ENCODE measurements at regions not wholly inside any gene's neighbourhood (a gene's known extent, or its start where the extent isn't known, plus 50 kb on each side); places are given as distances from the start of the nearest gene placed in this dataset.

GRCh38 chr5:125278711-125279110, 532.3 kb upstream of the ZNF608 start:
- BruUV-seq (replicated peaks), result no TSS peak
- Histone ChIP-seq H3K79me2 (ENCODE audit: control insufficient read depth, insufficient read depth, low read length) (no peaks in the 10 kb centered on the region), H3K9me1 (replicated peaks; ENCODE audit: control insufficient read depth, extremely low read depth, insufficient read depth, low read length) (no peaks in the 10 kb centered on the region), H3K4me3 (replicated peaks in 1 of 3; ENCODE audit: insufficient read depth in 1 of 3, low read depth in 1 of 3, low read length in 3 of 3) (no peak overlapping the region), H3K27me3 (ENCODE audit: control insufficient read depth in 2 of 2, insufficient read depth in 2 of 2, low read length in 2 of 2) (no peaks in the 10 kb centered on the region), H3K4me1 (ENCODE audit: control insufficient read depth, extremely low read depth, insufficient read depth, low read length) (peaks cover 41% of the 10 kb centered on the region), H3K9me3 (replicated peaks; ENCODE audit: control insufficient read depth, insufficient read depth, low read length) (no peaks in the 10 kb centered on the region), H4K20me1 (replicated peaks; ENCODE audit: control insufficient read depth, extremely low read depth, insufficient read depth, low read length) (no peaks in the 10 kb centered on the region), H3K27ac (ENCODE audit: insufficient read depth, low read depth, low read length) (no peak overlapping the region), H3K9ac (replicated peaks; ENCODE audit: extremely low read depth, insufficient read depth, low read length) (no peak overlapping the region), H2AFZ (ENCODE audit: low read depth, low read length) (no peak overlapping the region), H3K36me3 (ENCODE audit: control insufficient read depth in 2 of 2, extremely low read depth in 1 of 2, insufficient read depth in 2 of 2, low read length in 2 of 2) (no peaks in the 10 kb centered on the region), H3K4me2 (ENCODE audit: insufficient read depth, low read length) (no peak overlapping the region)
- TF ChIP-seq POLR2A (IDR thresholded peaks at IDR 0.05; ENCODE audit: low read depth, low read length) (no peak), GATA2 (IDR thresholded peaks at IDR 0.05; ENCODE audit: insufficient read depth, insufficient read length, low read depth, low read length) (no peak), CTCF (IDR thresholded peaks at IDR 0.05; ENCODE audit: extremely low read depth in 1 of 2, insufficient read depth in 1 of 2, low read depth in 1 of 2, low read length in 2 of 2) (no peak), FOS (IDR thresholded peaks at IDR 0.05; ENCODE audit: borderline replicate concordance, insufficient read depth, low read length) (no peak), POLR2AphosphoS5 (IDR thresholded peaks at IDR 0.05; ENCODE audit: insufficient read depth, low read depth, low read length) (no peak), MAX (IDR thresholded peaks at IDR 0.05; ENCODE audit: insufficient read depth, insufficient read length) (no peak), MYC (IDR thresholded peaks at IDR 0.05; ENCODE audit: low read depth, low read length) (no peak), JUN (IDR thresholded peaks at IDR 0.05; ENCODE audit: borderline replicate concordance, insufficient read depth, insufficient read length, low read depth) (no peak), EZH2 (IDR thresholded peaks at IDR 0.05; ENCODE audit: borderline replicate concordance, low read depth, low read length, severe bottlenecking) (no peak)
- no peak for DNase-seq (ENCODE audit: low read depth, low spot score)
- dilution Hi-C loops (cut with MboI; ENCODE audit: extremely low pct_ligation_motif_present, low sequenced_read_pairs), result no loop called here
- ChIA-PET CTCF (interaction anchor here (1.2 to 2.4 kb wide), 2 partner anchors 10 to 14 kb away, joined by 3 to 10 read pairs; no protein-coding TSS in a partner anchor), POLR2A (no interaction called here)
- intact Hi-C loops (cut with micrococcal nuclease), result loop anchor here (5.0 to 10.0 kb wide), 3 partner anchors 274 to 1574 kb away; no protein-coding TSS in a partner anchor
- no peak for FAIRE-seq

Data from endothelial cell of umbilical vein (primary cell).